Ishikawa (cell line): ENCODE measurements at regions not wholly inside any gene's neighbourhood (a gene's known extent, or its start where the extent isn't known, plus 50 kb on each side); places are given as distances from the start of the nearest gene placed in this dataset.

Experiments
- CREB1 ChIP-seq: IDR thresholded peaks from 2 replicates; pipeline ENCODE4 v1.6.1; 2012; ENCODE audit warnings: low read depth
- EGR1 ChIP-seq: IDR thresholded peaks from 2 replicates; pipeline ENCODE4 v1.6.1; 2012
- FOXM1 ChIP-seq: IDR thresholded peaks from 2 replicates; pipeline ENCODE4 v1.6.1; 2012; ENCODE audit warnings: low read depth, borderline replicate concordance
- RAD21 ChIP-seq: IDR thresholded peaks from 2 replicates; pipeline ENCODE4 v1.6.1; 2012; ENCODE audit warnings: low read depth
- TAF1 ChIP-seq: IDR thresholded peaks from 2 replicates; pipeline ENCODE4 v1.6.1; 2012; ENCODE audit warnings: low read depth, mild to moderate bottlenecking
- YY1 ChIP-seq: IDR thresholded peaks from 2 replicates; pipeline ENCODE4 v1.6.1; 2012; ENCODE audit warnings: low read depth
- TF ChIP-seq, protein P1 (sequence below): IDR thresholded peaks from 2 replicates; pipeline ENCODE4 v1.6.1; 2012; ENCODE audit warnings: low read depth, mild to moderate bottlenecking
- TF ChIP-seq, protein P2 (sequence below): IDR thresholded peaks from 2 replicates; pipeline ENCODE4 v1.6.1; 2012
- TF ChIP-seq, protein P3 (sequence below): IDR thresholded peaks from 2 replicates; pipeline ENCODE4 v1.6.1; 2012

- TF ChIP-seq, protein P1, sequence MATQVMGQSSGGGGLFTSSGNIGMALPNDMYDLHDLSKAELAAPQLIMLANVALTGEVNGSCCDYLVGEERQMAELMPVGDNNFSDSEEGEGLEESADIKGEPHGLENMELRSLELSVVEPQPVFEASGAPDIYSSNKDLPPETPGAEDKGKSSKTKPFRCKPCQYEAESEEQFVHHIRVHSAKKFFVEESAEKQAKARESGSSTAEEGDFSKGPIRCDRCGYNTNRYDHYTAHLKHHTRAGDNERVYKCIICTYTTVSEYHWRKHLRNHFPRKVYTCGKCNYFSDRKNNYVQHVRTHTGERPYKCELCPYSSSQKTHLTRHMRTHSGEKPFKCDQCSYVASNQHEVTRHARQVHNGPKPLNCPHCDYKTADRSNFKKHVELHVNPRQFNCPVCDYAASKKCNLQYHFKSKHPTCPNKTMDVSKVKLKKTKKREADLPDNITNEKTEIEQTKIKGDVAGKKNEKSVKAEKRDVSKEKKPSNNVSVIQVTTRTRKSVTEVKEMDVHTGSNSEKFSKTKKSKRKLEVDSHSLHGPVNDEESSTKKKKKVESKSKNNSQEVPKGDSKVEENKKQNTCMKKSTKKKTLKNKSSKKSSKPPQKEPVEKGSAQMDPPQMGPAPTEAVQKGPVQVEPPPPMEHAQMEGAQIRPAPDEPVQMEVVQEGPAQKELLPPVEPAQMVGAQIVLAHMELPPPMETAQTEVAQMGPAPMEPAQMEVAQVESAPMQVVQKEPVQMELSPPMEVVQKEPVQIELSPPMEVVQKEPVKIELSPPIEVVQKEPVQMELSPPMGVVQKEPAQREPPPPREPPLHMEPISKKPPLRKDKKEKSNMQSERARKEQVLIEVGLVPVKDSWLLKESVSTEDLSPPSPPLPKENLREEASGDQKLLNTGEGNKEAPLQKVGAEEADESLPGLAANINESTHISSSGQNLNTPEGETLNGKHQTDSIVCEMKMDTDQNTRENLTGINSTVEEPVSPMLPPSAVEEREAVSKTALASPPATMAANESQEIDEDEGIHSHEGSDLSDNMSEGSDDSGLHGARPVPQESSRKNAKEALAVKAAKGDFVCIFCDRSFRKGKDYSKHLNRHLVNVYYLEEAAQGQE: no peak
- no peak for TF ChIP-seq CREB1
- no peak for TF ChIP-seq EGR1
- TF ChIP-seq FOXM1: no peak
- no peak for TF ChIP-seq TAF1
- TF ChIP-seq YY1: no peak
- TF ChIP-seq, protein P2, sequence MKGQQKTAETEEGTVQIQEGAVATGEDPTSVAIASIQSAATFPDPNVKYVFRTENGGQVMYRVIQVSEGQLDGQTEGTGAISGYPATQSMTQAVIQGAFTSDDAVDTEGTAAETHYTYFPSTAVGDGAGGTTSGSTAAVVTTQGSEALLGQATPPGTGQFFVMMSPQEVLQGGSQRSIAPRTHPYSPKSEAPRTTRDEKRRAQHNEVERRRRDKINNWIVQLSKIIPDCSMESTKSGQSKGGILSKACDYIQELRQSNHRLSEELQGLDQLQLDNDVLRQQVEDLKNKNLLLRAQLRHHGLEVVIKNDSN: no peak
- no peak for TF ChIP-seq RAD21
- TF ChIP-seq, protein P3, sequence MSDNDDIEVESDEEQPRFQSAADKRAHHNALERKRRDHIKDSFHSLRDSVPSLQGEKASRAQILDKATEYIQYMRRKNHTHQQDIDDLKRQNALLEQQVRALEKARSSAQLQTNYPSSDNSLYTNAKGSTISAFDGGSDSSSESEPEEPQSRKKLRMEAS: no peak
Measured at GRCh38 chr14:65278589-65278988, 133.9 kb upstream of the FUT8 start.
